OCI-LY3 (cell line): ENCODE measurements at regions not wholly inside any gene's neighbourhood (a gene's known extent, or its start where the extent isn't known, plus 50 kb on each side); places are given as distances from the start of the nearest gene placed in this dataset.

ENCODE experiments used
- EZH2phosphoT487 ChIP-seq: fragments of 200-600 bp; shearing (Covaris generic); IDR thresholded peaks from 2 replicates; pipeline ENCODE4 v1.6.1; 2018; ENCODE audit warnings: antibody characterized with exemption, mixed run types, low read depth
- TF ChIP-seq, protein P1 (sequence below): fragments of 200-600, 300-600 bp; sonication (generic); IDR thresholded peaks from 2 replicates; pipeline ENCODE4 v1.5.1; 2014; ENCODE audit warnings: antibody characterized with exemption, low read length, low read depth

DNA sequence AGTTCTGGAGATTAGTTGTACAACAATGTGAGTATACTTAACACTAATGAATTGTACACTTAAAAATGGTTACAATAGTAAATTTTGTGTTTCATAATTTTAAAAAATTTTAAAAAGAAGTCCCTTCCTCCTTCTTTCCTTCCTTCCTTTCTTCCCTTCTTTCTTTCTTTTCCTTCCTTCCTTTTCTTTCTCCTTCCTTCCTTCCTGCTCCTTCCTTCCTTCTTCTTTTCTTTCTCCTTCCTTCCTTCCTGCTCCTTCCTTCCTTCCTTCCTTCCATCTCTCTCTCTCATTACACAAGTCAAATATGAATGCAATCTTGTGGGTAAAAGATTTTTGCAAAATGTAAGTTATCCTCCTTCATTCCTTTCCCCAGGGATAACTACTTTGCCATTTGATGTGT lies 97.1 kb upstream of the TBCA start:
- TF ChIP-seq, protein P1, sequence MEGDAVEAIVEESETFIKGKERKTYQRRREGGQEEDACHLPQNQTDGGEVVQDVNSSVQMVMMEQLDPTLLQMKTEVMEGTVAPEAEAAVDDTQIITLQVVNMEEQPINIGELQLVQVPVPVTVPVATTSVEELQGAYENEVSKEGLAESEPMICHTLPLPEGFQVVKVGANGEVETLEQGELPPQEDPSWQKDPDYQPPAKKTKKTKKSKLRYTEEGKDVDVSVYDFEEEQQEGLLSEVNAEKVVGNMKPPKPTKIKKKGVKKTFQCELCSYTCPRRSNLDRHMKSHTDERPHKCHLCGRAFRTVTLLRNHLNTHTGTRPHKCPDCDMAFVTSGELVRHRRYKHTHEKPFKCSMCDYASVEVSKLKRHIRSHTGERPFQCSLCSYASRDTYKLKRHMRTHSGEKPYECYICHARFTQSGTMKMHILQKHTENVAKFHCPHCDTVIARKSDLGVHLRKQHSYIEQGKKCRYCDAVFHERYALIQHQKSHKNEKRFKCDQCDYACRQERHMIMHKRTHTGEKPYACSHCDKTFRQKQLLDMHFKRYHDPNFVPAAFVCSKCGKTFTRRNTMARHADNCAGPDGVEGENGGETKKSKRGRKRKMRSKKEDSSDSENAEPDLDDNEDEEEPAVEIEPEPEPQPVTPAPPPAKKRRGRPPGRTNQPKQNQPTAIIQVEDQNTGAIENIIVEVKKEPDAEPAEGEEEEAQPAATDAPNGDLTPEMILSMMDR: no peak
- TF ChIP-seq EZH2phosphoT487: no peak
